ENCODE measurements at regions not wholly inside any gene's neighbourhood (a gene's known extent, or its start where the extent isn't known, plus 50 kb on each side); places are given as distances from the start of the nearest gene placed in this dataset.

DNA sequence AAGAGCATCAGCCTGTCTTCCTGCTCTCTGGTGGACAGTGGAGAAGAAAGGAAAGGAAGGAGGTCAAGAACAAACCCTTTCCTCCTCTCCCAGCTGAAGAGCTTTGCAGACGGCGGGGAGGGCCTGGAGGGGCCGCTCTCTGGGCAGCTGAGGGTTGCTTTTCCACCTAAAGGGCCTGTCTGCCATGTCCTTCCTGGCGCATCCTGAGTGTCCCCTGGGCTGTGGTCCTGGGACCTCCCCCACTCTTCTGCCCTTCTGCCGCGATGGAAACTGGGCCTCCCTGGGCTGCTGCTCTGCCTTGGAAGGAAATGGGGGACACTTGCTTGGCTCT, 107.0 kb downstream of the ETS2 start:
- TF ChIP-seq CTCF (conservative IDR thresholded peaks at IDR 0.05): no peak
- H2AFZ ChIP-seq (ENCODE audit: low read length): no peak overlapping the region

More for the DNA sequence above, 107.0 kb downstream of the ETS2 start:
- Histone ChIP-seq H3K4me1 (ENCODE audit: insufficient read depth, low read length) (peaks cover 5% of the 10 kb centered on the region; the same call in 1 of the 2 replicates), H3T11ph (ENCODE audit: low read length) (no peak overlapping the region), H3K9ac (ENCODE audit: extremely low read depth, insufficient read length, low read length) (no peak overlapping the region), H4K20me1 (ENCODE audit: control insufficient read depth, insufficient read depth, insufficient read length) (no peaks in the 10 kb centered on the region), H2BK12ac (ENCODE audit: insufficient read length, low read depth, low read length) (no peak overlapping the region), H3K23ac (ENCODE audit: insufficient read length, low read depth, low read length) (no peak overlapping the region), H3K9me3 (ENCODE audit: control insufficient read depth, low read depth, low read length) (no peaks in the 10 kb centered on the region), H4K5ac (ENCODE audit: insufficient read length, low read depth, low read length) (no peak overlapping the region), H4K8ac (replicated peaks; ENCODE audit: insufficient read length, low read depth, low read length) (no peak overlapping the region), H3K4ac (ENCODE audit: low read depth, low read length) (no peak overlapping the region), H3K14ac (ENCODE audit: insufficient read depth, low read length) (0 out of 2 replicates have a peak overlapping the region, but pooled peaks have one; percentile 0), H3K79me1 (ENCODE audit: insufficient read depth, low read depth, low read length, poor library complexity, severe bottlenecking) (no peaks in the 10 kb centered on the region), H4K91ac (ENCODE audit: insufficient read length, low read depth, low read length) (no peak overlapping the region), H3K23me2 (ENCODE audit: insufficient read length, low read depth, low read length, poor library complexity, severe bottlenecking) (peaks cover 8% of the 10 kb centered on the region), H3K56ac (ENCODE audit: insufficient read length, low read depth, low read length) (no peak overlapping the region), H2BK20ac (ENCODE audit: low read depth, low read length, poor library complexity, severe bottlenecking) (no peak overlapping the region), H2BK5ac (ENCODE audit: insufficient read length, low read length) (no peak overlapping the region), H3K18ac (ENCODE audit: insufficient read length, low read depth, low read length) (no peak overlapping the region), H3K79me2 (ENCODE audit: insufficient read depth, low read length) (no peaks in the 10 kb centered on the region), H2BK15ac (ENCODE audit: low read depth, low read length) (no peak overlapping the region), H2BK120ac (ENCODE audit: low read depth, low read length, poor library complexity, severe bottlenecking) (no peak overlapping the region), H3K27ac (ENCODE audit: insufficient read length, low read depth, low read length) (no peak overlapping the region), H3K4me2 (ENCODE audit: insufficient read depth, insufficient read length, low read length) (peak overlapping the region; percentile 72), H3K27me3 (ENCODE audit: insufficient read depth, low read length) (no peaks in the 10 kb centered on the region), H2AK5ac (ENCODE audit: insufficient read length, low read length) (no peak overlapping the region)
- Mint-ChIP-seq H3K4me3 (peak overlapping the region in 1 of 2 experiments; percentile 80; a peak in 3 of 5 replicates), H3K27me3 (ENCODE audit: low read depth) (peaks cover 29% of the 10 kb centered on the region), H3K36me3 (ENCODE audit: insufficient read depth in 1 of 3, low read depth in 3 of 3) (no peaks in the 10 kb centered on the region; a peak in 1 of 7 replicates), H3K4me1 (peaks cover 35 to 51% of the 10 kb centered on the region in 2 experiments), H3K9me3 (no peaks in the 10 kb centered on the region), H3K27ac (0 out of 7 replicates have a peak overlapping the region, but pooled peaks of 1 of the 3 experiments have one; percentile 42)
- no peak for DNase-seq
- no CpG with 5 or more reads among the region's 6 CpGs for WGBS (ENCODE audit: extremely low coverage, insufficient read length, low lambda C conversion rate)
